GM12891 (cell line): ENCODE measurements at regions not wholly inside any gene's neighbourhood (a gene's known extent, or its start where the extent isn't known, plus 50 kb on each side); places are given as distances from the start of the nearest gene placed in this dataset.

Source experiments
- POLR2AphosphoS5 ChIP-seq: IDR thresholded peaks from 2 replicates; pipeline ENCODE4 v1.6.1; 2011; ENCODE audit warnings: low read depth, low read length, control low read depth
- SPI1 ChIP-seq: IDR thresholded peaks from 2 replicates; pipeline ENCODE4 v1.6.1; 2011; ENCODE audit warnings: low read depth, low read length, control low read depth

GRCh38 chr1:242870966-242871365 is 346.5 kb upstream of the PLD5 start:
- TF ChIP-seq POLR2AphosphoS5 (no peak), SPI1 (no peak)
